Ishikawa (cell line): ENCODE measurements at regions not wholly inside any gene's neighbourhood (a gene's known extent, or its start where the extent isn't known, plus 50 kb on each side); places are given as distances from the start of the nearest gene placed in this dataset.

Experiments
- CEBPB ChIP-seq: IDR thresholded peaks from 2 replicates; pipeline ENCODE4 v1.6.1; 2012
- CREB1 ChIP-seq: IDR thresholded peaks from 2 replicates; pipeline ENCODE4 v1.6.1; 2012; ENCODE audit warnings: low read depth
- EGR1 ChIP-seq: IDR thresholded peaks from 2 replicates; pipeline ENCODE4 v1.6.1; 2012
- EP300 ChIP-seq: IDR thresholded peaks from 2 replicates; pipeline ENCODE4 v1.6.1; 2012; ENCODE audit warnings: borderline replicate concordance
- FOXM1 ChIP-seq: IDR thresholded peaks from 2 replicates; pipeline ENCODE4 v1.6.1; 2012; ENCODE audit warnings: low read depth, borderline replicate concordance
- MAX ChIP-seq: IDR thresholded peaks from 2 replicates; pipeline ENCODE4 v1.6.1; 2012
- NFIC ChIP-seq: IDR thresholded peaks from 2 replicates; pipeline ENCODE4 v1.6.1; 2012
- RAD21 ChIP-seq: IDR thresholded peaks from 2 replicates; pipeline ENCODE4 v1.6.1; 2012; ENCODE audit warnings: low read depth
- REST ChIP-seq: IDR thresholded peaks from 2 replicates; pipeline ENCODE4 v1.6.1; 2012; ENCODE audit warnings: low read depth, mild to moderate bottlenecking
- TAF1 ChIP-seq: IDR thresholded peaks from 2 replicates; pipeline ENCODE4 v1.6.1; 2012; ENCODE audit warnings: low read depth, mild to moderate bottlenecking
- TCF12 ChIP-seq: IDR thresholded peaks from 2 replicates; pipeline ENCODE4 v1.6.1; 2012; ENCODE audit warnings: low read depth
- TEAD4 ChIP-seq: IDR thresholded peaks from 2 replicates; pipeline ENCODE4 v1.6.1; 2012
- USF1 ChIP-seq: IDR thresholded peaks from 2 replicates; pipeline ENCODE4 v1.6.1; 2012
- YY1 ChIP-seq: IDR thresholded peaks from 2 replicates; pipeline ENCODE4 v1.6.1; 2012; ENCODE audit warnings: low read depth
- ZBTB7A ChIP-seq: IDR thresholded peaks from 2 replicates; pipeline ENCODE4 v1.6.1; 2012; ENCODE audit warnings: low read depth

DNA sequence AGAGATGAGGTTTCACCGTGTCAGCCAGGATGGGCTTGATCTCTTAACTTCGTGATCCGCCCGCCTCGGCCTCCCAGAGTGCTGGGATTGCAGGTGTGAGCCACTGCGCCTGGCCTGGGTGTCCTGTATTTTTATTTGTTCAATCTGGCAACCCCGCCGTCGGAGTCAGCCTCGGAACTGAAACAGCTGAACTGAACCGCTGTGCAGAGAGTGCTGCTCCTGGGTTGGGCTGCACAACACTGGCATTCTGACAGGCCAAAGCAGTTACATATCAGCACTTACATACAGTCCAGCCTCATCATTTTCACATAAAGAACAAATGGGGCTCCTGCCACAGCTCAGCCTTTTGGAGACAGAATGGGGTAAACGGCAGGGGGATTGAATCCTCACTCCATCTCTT is 185.6 kb downstream of the C9orf50 start:
- TF ChIP-seq EGR1: no peak
- TF ChIP-seq USF1: no peak
- no peak for TF ChIP-seq RAD21
- no peak for TF ChIP-seq FOXM1
- TF ChIP-seq EP300: no peak
- no peak for TF ChIP-seq TAF1
- no peak for TF ChIP-seq MAX
- TF ChIP-seq CREB1: no peak
- no peak for TF ChIP-seq TEAD4
- no peak for TF ChIP-seq TCF12
- TF ChIP-seq NFIC: no peak
- no peak for TF ChIP-seq REST
- no peak for TF ChIP-seq YY1
- TF ChIP-seq CEBPB: no peak
- TF ChIP-seq ZBTB7A: no peak

- TF ChIP-seq TEAD4: peak; percentile 28; the same call in 1 of the 2 replicates
- peak; percentile 89 for TF ChIP-seq USF1
- TF ChIP-seq TAF1: no peak
Measured at GRCh38 chr9:129434187-129434586, 186.7 kb downstream of the C9orf50 start.

- TF ChIP-seq MAX (peak; percentile 88), NFIC (peak; percentile 96), TCF12 (peak; percentile 100), ZBTB7A (peak; percentile 49; the same call in 1 of the 2 replicates), YY1 (peak; percentile 77; the same call in 1 of the 2 replicates), TAF1 (peak; percentile 20; the same call in 1 of the 2 replicates), USF1 (peak; percentile 28; the same call in 1 of the 2 replicates), FOXM1 (peak; percentile 94), CREB1 (no peak), REST (0 out of 2 replicates have a peak, but pooled peaks have one; percentile 23), EGR1 (peak; percentile 69; the same call in 1 of the 2 replicates), RAD21 (peak; percentile 16; the same call in 1 of the 2 replicates), CEBPB (peak; percentile 40; the same call in 1 of the 2 replicates), TEAD4 (peak; percentile 93), EP300 (peak; percentile 99)
Measured at GRCh38 chr9:129432297-129433154, 188.4 kb downstream of the C9orf50 start.

GRCh38 chr9:129430940-129431643 is 189.8 kb downstream of the C9orf50 start:
- no peak for TF ChIP-seq REST
- no peak for TF ChIP-seq EGR1
- no peak for TF ChIP-seq RAD21
- TF ChIP-seq YY1: no peak
- TF ChIP-seq MAX: no peak
- no peak for TF ChIP-seq NFIC
